ENCODE measurements at regions not wholly inside any gene's neighbourhood (a gene's known extent, or its start where the extent isn't known, plus 50 kb on each side); places are given as distances from the start of the nearest gene placed in this dataset.

- WGBS: 60% methylated on average over 3 of the region's 3 CpGs
- no peak for ATAC-seq
- Histone ChIP-seq H3K27me3 (ENCODE audit: control insufficient read depth, insufficient read depth) (no peaks in the 10 kb centered on the region), H3K4me3 (ENCODE audit: low read length) (no peak overlapping the region), H3K27ac (ENCODE audit: low read length) (no peak overlapping the region), H3K9me3 (ENCODE audit: control insufficient read depth, low read length) (no peaks in the 10 kb centered on the region), H3K4me1 (ENCODE audit: control insufficient read depth, insufficient read depth, low read length) (no peaks in the 10 kb centered on the region)
- no peak for DNase-seq
- intact Hi-C loops (cut with DNase I): no loop called here
Observed at GRCh38 chr1:222329493-222330045, 218.3 kb downstream of the HHIPL2 start.

DNA sequence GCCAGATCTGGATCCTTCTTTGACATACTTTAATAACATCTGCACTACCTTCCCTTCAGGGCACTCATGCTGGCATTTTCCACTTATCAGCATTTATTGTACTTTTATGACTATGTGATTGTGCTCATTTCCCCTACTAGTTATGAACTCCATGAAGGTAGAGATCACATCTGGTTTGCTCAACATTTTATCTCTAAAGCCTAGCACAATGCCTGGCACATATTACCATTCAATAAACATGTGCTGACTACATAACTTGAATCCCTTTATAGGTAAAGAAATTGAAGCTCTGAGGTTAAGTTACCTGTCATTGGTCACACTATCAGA lies 221.2 kb downstream of the HHIPL2 start:
- Histone ChIP-seq H3K4me1 (ENCODE audit: control insufficient read depth, insufficient read depth, low read length) (no peaks in the 10 kb centered on the region), H3K4me3 (ENCODE audit: low read length) (no peak overlapping the region), H3K9me3 (ENCODE audit: control insufficient read depth, low read length) (no peaks in the 10 kb centered on the region), H3K27ac (ENCODE audit: low read length) (no peak overlapping the region), H3K27me3 (ENCODE audit: control insufficient read depth, insufficient read depth) (no peaks in the 10 kb centered on the region)
- ATAC-seq (no peak), DNase-seq (no peak)
- intact Hi-C loops (cut with DNase I): no loop called here

- intact Hi-C loops (cut with DNase I): no loop called here
- DNase-seq (no peak), ATAC-seq (no peak)
- no peaks in the 10 kb centered on the region for H3K9me3 ChIP-seq (ENCODE audit: control insufficient read depth, low read length)
- H3K4me3 ChIP-seq (ENCODE audit: low read length): no peak overlapping the region
- no peaks in the 10 kb centered on the region for H3K4me1 ChIP-seq (ENCODE audit: control insufficient read depth, insufficient read depth, low read length)
- 60% methylated on average over 3 of the region's 3 CpGs for WGBS
- H3K27me3 ChIP-seq (ENCODE audit: control insufficient read depth, insufficient read depth): no peaks in the 10 kb centered on the region
- H3K27ac ChIP-seq (ENCODE audit: low read length): no peak overlapping the region
Observed at GRCh38 chr1:222326006-222326709, 221.7 kb downstream of the HHIPL2 start.

GRCh38 chr1:222325506-222325905 lies 222.4 kb downstream of the HHIPL2 start:
- intact Hi-C loops (cut with DNase I): no loop called here
- H3K27me3 ChIP-seq (ENCODE audit: control insufficient read depth, insufficient read depth): no peaks in the 10 kb centered on the region
- no peak for ATAC-seq
- H3K4me1 ChIP-seq (ENCODE audit: control insufficient read depth, insufficient read depth, low read length): no peaks in the 10 kb centered on the region
- H3K27ac ChIP-seq (ENCODE audit: low read length): no peak overlapping the region
- 62% methylated on average over 2 of the region's 2 CpGs for WGBS
- no peak for DNase-seq
- no peaks in the 10 kb centered on the region for H3K9me3 ChIP-seq (ENCODE audit: control insufficient read depth, low read length)
- H3K4me3 ChIP-seq (ENCODE audit: low read length): no peak overlapping the region

GRCh38 chr1:222314839-222315238 lies 233.1 kb downstream of the HHIPL2 start:
- no peaks in the 10 kb centered on the region for H3K9me3 ChIP-seq (ENCODE audit: control insufficient read depth, low read length)
- 92% methylated on average over 2 of the region's 2 CpGs for WGBS
- no peak overlapping the region for H3K27ac ChIP-seq (ENCODE audit: low read length)
- no peak for DNase-seq
- intact Hi-C loops (cut with DNase I): no loop called here
- ATAC-seq: no peak
- no peaks in the 10 kb centered on the region for H3K27me3 ChIP-seq (ENCODE audit: control insufficient read depth, insufficient read depth)
- no peak overlapping the region for H3K4me3 ChIP-seq (ENCODE audit: low read length)
- no peaks in the 10 kb centered on the region for H3K4me1 ChIP-seq (ENCODE audit: control insufficient read depth, insufficient read depth, low read length)

- intact Hi-C loops (cut with DNase I): no loop called here
- H3K9me3 ChIP-seq (ENCODE audit: control insufficient read depth, low read length): no peaks in the 10 kb centered on the region
- DNase-seq: peak; percentile 23 to 58 (median 55)
- 43% methylated on average over 5 of the region's 5 CpGs for WGBS
- no peaks in the 10 kb centered on the region for H3K4me1 ChIP-seq (ENCODE audit: control insufficient read depth, insufficient read depth, low read length)
- no peak overlapping the region for H3K4me3 ChIP-seq (ENCODE audit: low read length)
- ATAC-seq: peak; percentile 52
- no peaks in the 10 kb centered on the region for H3K27me3 ChIP-seq (ENCODE audit: control insufficient read depth, insufficient read depth)
- no peak overlapping the region for H3K27ac ChIP-seq (ENCODE audit: low read length)
Observed at GRCh38 chr1:222310836-222311235, 237.1 kb downstream of the HHIPL2 start.

GRCh38 chr1:222307621-222308020 lies 240.3 kb downstream of the HHIPL2 start:
- no peaks in the 10 kb centered on the region for H3K9me3 ChIP-seq (ENCODE audit: control insufficient read depth, low read length)
- ATAC-seq (no peak), DNase-seq (no peak)
- 73% methylated on average over 2 of the region's 2 CpGs for WGBS
- intact Hi-C loops (cut with DNase I): no loop called here
- H3K4me1 ChIP-seq (ENCODE audit: control insufficient read depth, insufficient read depth, low read length): no peaks in the 10 kb centered on the region
- no peak overlapping the region for H3K27ac ChIP-seq (ENCODE audit: low read length)
- no peak overlapping the region for H3K4me3 ChIP-seq (ENCODE audit: low read length)
- H3K27me3 ChIP-seq (ENCODE audit: control insufficient read depth, insufficient read depth): no peaks in the 10 kb centered on the region

DNA sequence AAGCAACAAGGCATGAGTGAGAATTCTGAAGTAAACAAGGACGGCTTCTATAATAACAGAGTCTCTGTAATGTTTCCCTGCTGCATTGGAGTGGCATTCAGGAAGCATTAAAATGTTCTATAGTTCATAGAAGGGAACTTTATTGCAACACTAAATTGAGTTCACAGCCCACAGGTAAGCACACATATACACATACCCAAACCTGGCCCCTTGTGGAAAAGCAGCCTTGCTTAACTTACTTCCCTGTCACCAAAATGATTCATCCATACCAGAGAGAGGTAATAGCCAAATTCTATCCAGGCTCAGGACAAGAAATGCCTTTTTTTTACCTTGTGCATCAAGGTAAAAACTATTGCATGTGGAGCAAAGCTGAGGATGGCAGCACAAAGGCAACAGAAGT lies 241.4 kb downstream of the HHIPL2 start:
- Histone ChIP-seq H3K9me3 (ENCODE audit: control insufficient read depth, low read length) (no peaks in the 10 kb centered on the region), H3K27me3 (ENCODE audit: control insufficient read depth, insufficient read depth) (no peaks in the 10 kb centered on the region), H3K4me1 (ENCODE audit: control insufficient read depth, insufficient read depth, low read length) (no peaks in the 10 kb centered on the region), H3K4me3 (ENCODE audit: low read length) (no peak overlapping the region), H3K27ac (ENCODE audit: low read length) (no peak overlapping the region)
- intact Hi-C loops (cut with DNase I): no loop called here
- WGBS: 89% methylated on average over 1 of the region's 1 CpG
- DNase-seq (no peak), ATAC-seq (no peak)

GRCh38 chr1:222306011-222306410 lies 241.9 kb downstream of the HHIPL2 start:
- no peaks in the 10 kb centered on the region for H3K9me3 ChIP-seq (ENCODE audit: control insufficient read depth, low read length)
- no peak overlapping the region for H3K27ac ChIP-seq (ENCODE audit: low read length)
- ATAC-seq (no peak), DNase-seq (no peak)
- intact Hi-C loops (cut with DNase I): no loop called here
- H3K4me3 ChIP-seq (ENCODE audit: low read length): no peak overlapping the region
- H3K4me1 ChIP-seq (ENCODE audit: control insufficient read depth, insufficient read depth, low read length): no peaks in the 10 kb centered on the region
- H3K27me3 ChIP-seq (ENCODE audit: control insufficient read depth, insufficient read depth): no peaks in the 10 kb centered on the region

GRCh38 chr1:222301652-222302051 lies 246.3 kb downstream of the HHIPL2 start:
- DNase-seq (no peak), ATAC-seq (no peak)
- intact Hi-C loops (cut with DNase I): no loop called here
- Histone ChIP-seq H3K4me3 (ENCODE audit: low read length) (no peak overlapping the region), H3K9me3 (ENCODE audit: control insufficient read depth, low read length) (no peaks in the 10 kb centered on the region), H3K4me1 (ENCODE audit: control insufficient read depth, insufficient read depth, low read length) (no peaks in the 10 kb centered on the region), H3K27me3 (ENCODE audit: control insufficient read depth, insufficient read depth) (no peaks in the 10 kb centered on the region), H3K27ac (ENCODE audit: low read length) (no peak overlapping the region)
- 70% methylated on average over 2 of the region's 2 CpGs for WGBS

DNA sequence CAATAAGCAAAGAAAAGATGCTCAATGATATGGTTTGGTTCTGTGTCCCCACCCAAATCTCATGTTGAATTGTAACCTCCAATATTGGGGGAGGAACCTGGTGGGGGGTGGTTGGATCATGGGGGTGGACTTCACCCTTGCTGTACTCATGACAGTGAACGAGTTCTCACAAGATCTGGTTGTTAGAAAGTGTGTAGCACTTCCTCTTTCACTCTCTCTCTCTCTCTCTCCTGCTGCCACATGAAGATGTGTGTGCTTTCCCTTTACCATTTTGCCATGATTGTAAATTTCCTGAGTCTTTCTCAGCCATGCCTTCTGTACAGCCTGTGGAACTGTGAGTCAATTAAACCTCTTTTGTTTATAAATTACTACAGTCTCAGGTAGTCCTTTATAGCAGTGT lies 248.4 kb downstream of the HHIPL2 start:
- DNase-seq (no peak), ATAC-seq (no peak)
- H3K27me3 ChIP-seq (ENCODE audit: control insufficient read depth, insufficient read depth): no peaks in the 10 kb centered on the region
- no peaks in the 10 kb centered on the region for H3K4me1 ChIP-seq (ENCODE audit: control insufficient read depth, insufficient read depth, low read length)
- 60% methylated on average over 1 of the region's 1 CpG for WGBS
- no peaks in the 10 kb centered on the region for H3K9me3 ChIP-seq (ENCODE audit: control insufficient read depth, low read length)
- no peak overlapping the region for H3K4me3 ChIP-seq (ENCODE audit: low read length)
- intact Hi-C loops (cut with DNase I): no loop called here
- H3K27ac ChIP-seq (ENCODE audit: low read length): no peak overlapping the region

- Histone ChIP-seq H3K4me1 (ENCODE audit: control insufficient read depth, insufficient read depth, low read length) (no peaks in the 10 kb centered on the region), H3K27me3 (ENCODE audit: control insufficient read depth, insufficient read depth) (no peaks in the 10 kb centered on the region), H3K4me3 (ENCODE audit: low read length) (no peak overlapping the region), H3K9me3 (ENCODE audit: control insufficient read depth, low read length) (no peaks in the 10 kb centered on the region), H3K27ac (ENCODE audit: low read length) (no peak overlapping the region)
- ATAC-seq (no peak), DNase-seq (no peak)
- intact Hi-C loops (cut with DNase I): no loop called here
- WGBS: 93% methylated on average over 2 of the region's 2 CpGs
Observed at GRCh38 chr1:222290866-222291265, 257.0 kb downstream of the HHIPL2 start.
